Calu3 (cell line): ENCODE measurements at regions not wholly inside any gene's neighbourhood (a gene's known extent, or its start where the extent isn't known, plus 50 kb on each side); places are given as distances from the start of the nearest gene placed in this dataset.

Source experiments
- BruUV-seq: library from RNA; stranded (reverse); fragments of 400-500 nt; replicated peaks from 2 replicates; lab custom pipeline; 2021; lab: Mats Ljungman, UMichigan
- CTCF ChIA-PET: fragments of 300-600 bp; sonication (Branson Sonifier 250); formaldehyde crosslinking; loops from one replicate; lab custom pipeline; 2022; ENCODE audit warnings: antibody characterized with exemption; lab: Charles Lee
- DNase-seq: peaks from one replicate; pipeline ENCODE4 v3.0.0; 2022
- H3K27ac Mint-ChIP-seq: one replicate; pipeline ENCODE4 v1.8.0; 2022; ENCODE audit warnings: mixed read lengths; ENCODE audit not compliant: unreplicated experiment
- H3K27me3 Mint-ChIP-seq: one replicate; pipeline ENCODE4 v1.8.0; 2022; ENCODE audit warnings: mixed read lengths; ENCODE audit not compliant: unreplicated experiment
- H3K36me3 Mint-ChIP-seq: one replicate; pipeline ENCODE4 v1.8.0; 2022; ENCODE audit warnings: mild to moderate bottlenecking, moderate library complexity, mixed read lengths; ENCODE audit not compliant: insufficient read depth, unreplicated experiment
- H3K4me1 Mint-ChIP-seq: one replicate; pipeline ENCODE4 v1.8.0; 2022; ENCODE audit warnings: mild to moderate bottlenecking, low read depth, mixed read lengths; ENCODE audit not compliant: unreplicated experiment
- H3K4me3 Mint-ChIP-seq: one replicate; pipeline ENCODE4 v1.8.0; 2022; ENCODE audit warnings: mild to moderate bottlenecking, low read depth, moderate library complexity, mixed read lengths; ENCODE audit not compliant: unreplicated experiment
- H3K9me3 Mint-ChIP-seq: one replicate; pipeline ENCODE4 v1.8.0; 2022; ENCODE audit warnings: low read depth, mixed read lengths; ENCODE audit not compliant: unreplicated experiment
- intact Hi-C: fragments of 100-400 bp; cut with micrococcal nuclease; formaldehyde crosslinking; loops from one replicate; pipeline ENCODE4 v1.10.0; 2022; ENCODE audit not compliant: unreplicated experiment
- TF ChIP-seq, protein P1 (sequence below): fragments of 200-600 bp; IDR thresholded peaks from one replicate; pipeline ENCODE4 v1.8.0; 2022; ENCODE audit warnings: antibody characterized with exemption; ENCODE audit not compliant: unreplicated experiment

- peaks cover 5% of the 10 kb centered on the region for H3K36me3 Mint-ChIP-seq
- no TSS peak for BruUV-seq
- H3K9me3 Mint-ChIP-seq: peaks cover 2% of the 10 kb centered on the region
- peaks cover 30% of the 10 kb centered on the region for H3K4me1 Mint-ChIP-seq
- intact Hi-C loops: no loop called here
- no peak overlapping the region for H3K4me3 Mint-ChIP-seq
- DNase-seq: no peak
- H3K27me3 Mint-ChIP-seq: no peaks in the 10 kb centered on the region
- no peak overlapping the region for H3K27ac Mint-ChIP-seq
- CTCF ChIA-PET: no interaction called here
- TF ChIP-seq, protein P1, sequence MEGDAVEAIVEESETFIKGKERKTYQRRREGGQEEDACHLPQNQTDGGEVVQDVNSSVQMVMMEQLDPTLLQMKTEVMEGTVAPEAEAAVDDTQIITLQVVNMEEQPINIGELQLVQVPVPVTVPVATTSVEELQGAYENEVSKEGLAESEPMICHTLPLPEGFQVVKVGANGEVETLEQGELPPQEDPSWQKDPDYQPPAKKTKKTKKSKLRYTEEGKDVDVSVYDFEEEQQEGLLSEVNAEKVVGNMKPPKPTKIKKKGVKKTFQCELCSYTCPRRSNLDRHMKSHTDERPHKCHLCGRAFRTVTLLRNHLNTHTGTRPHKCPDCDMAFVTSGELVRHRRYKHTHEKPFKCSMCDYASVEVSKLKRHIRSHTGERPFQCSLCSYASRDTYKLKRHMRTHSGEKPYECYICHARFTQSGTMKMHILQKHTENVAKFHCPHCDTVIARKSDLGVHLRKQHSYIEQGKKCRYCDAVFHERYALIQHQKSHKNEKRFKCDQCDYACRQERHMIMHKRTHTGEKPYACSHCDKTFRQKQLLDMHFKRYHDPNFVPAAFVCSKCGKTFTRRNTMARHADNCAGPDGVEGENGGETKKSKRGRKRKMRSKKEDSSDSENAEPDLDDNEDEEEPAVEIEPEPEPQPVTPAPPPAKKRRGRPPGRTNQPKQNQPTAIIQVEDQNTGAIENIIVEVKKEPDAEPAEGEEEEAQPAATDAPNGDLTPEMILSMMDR: no peak
These were observed 342.2 kb downstream of the GATA3 start for GRCh38 chr10:8396675-8397074.

DNA sequence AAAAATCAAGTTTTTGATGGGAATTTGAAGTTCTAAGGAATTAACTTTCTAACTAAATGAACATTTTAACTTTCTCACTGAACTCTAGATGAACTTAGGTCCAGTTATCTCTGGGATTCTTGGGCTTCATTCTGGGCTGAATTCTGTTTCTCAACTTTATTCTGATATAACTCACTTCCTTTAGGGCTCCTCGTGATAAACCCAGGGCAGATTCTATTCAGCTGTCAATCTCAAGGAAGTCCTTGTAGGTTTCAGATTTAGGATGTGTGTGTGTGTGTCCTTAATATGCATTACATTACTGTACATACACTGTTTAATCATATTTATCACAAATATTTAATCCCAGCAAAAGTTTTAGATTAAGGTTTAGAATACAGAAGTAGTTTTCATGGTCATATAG, 344.3 kb downstream of the GATA3 start:
- no peak overlapping the region for H3K27ac Mint-ChIP-seq
- TF ChIP-seq, protein P1: no peak

DNA sequence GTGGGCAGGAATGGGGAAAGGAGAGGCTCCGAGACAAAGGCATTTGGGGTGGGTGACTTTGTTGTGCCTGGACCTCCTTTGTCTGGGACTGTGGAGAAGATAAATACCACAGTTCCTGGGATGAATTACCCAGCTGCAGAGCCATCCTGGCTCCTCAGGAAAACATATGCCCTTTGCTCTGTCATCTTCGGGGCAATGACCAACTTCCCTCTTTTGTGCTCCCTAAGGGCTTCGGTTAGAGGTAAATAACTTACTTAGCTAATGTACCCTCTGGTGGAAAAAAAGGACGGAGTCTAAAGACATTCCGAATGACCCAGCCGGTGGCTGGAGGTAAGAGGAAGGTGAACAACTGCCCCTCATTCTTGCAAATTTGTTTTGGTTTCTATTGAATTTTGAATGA, 345.7 kb downstream of the GATA3 start:
- Mint-ChIP-seq H3K36me3 (peaks cover 2% of the 10 kb centered on the region), H3K9me3 (no peaks in the 10 kb centered on the region), H3K4me3 (no peak overlapping the region), H3K27me3 (no peaks in the 10 kb centered on the region), H3K27ac (no peak overlapping the region), H3K4me1 (peaks cover 18% of the 10 kb centered on the region)
- intact Hi-C loops: no loop called here
- TF ChIP-seq, protein P1: no peak
- DNase-seq: no peak
- BruUV-seq: no TSS peak
- CTCF ChIA-PET: no interaction called here

More for the DNA sequence above, 344.3 kb downstream of the GATA3 start:
- BruUV-seq: no TSS peak
- intact Hi-C loops: no loop called here
- Mint-ChIP-seq H3K4me3 (no peak overlapping the region), H3K27me3 (no peaks in the 10 kb centered on the region), H3K9me3 (no peaks in the 10 kb centered on the region), H3K36me3 (peaks cover 5% of the 10 kb centered on the region), H3K4me1 (peaks cover 20% of the 10 kb centered on the region)
- no peak for DNase-seq
- CTCF ChIA-PET: interaction anchor here (0.7 kb wide), 1 partner anchor 12 kb away, joined by 4 read pairs; no protein-coding TSS in a partner anchor

DNA sequence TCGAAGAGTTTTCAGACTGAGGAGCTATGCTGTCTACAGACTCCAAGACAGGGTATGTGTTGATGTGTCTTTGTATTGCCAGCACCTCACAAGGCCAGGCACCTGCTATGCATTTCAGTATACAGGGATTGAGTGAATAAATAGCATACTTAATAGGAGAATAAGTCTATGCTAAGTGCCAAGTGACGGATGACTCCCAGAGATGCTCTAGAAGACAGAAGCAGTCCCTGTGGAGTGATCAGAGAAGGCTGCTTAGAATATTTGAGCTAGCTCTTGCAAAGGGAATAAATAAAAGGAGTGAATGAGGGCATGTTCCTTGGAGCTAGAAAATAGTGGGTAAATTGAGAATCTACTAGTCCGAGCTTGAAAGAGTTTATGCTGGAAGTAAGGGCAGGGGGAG, 346.4 kb downstream of the GATA3 start:
- no peaks in the 10 kb centered on the region for H3K9me3 Mint-ChIP-seq
- CTCF ChIA-PET: no interaction called here
- TF ChIP-seq, protein P1: no peak
- no peaks in the 10 kb centered on the region for H3K36me3 Mint-ChIP-seq
- no TSS peak for BruUV-seq
- intact Hi-C loops: no loop called here
- peaks cover 15% of the 10 kb centered on the region for H3K4me1 Mint-ChIP-seq
- no peak overlapping the region for H3K27ac Mint-ChIP-seq
- no peak overlapping the region for H3K4me3 Mint-ChIP-seq
- no peaks in the 10 kb centered on the region for H3K27me3 Mint-ChIP-seq
- DNase-seq: no peak
